ENCODE measurements at regions not wholly inside any gene's neighbourhood (a gene's known extent, or its start where the extent isn't known, plus 50 kb on each side); places are given as distances from the start of the nearest gene placed in this dataset.

DNA sequence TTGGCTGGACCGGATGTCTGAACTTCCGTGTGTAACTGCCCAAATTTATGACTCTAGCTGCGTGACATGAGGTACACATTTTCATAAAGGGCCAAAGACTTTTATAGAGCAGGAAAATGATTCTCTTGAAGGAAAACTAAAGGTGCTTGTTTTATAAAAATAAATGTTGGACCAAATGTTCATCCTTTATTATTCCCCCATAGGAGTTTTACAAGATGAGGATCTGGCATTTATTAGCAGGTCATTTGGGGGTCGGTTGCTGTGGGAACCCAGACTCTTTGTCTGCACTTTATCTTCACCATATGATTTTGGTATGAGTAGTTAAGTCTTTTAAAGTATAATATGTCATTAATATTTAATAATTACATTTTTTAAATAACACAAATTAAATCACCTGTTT, 571.2 kb downstream of the EFNA5 start:
- no TSS peak for BruUV-seq (replicated peaks)
- CTCF ChIA-PET = no interaction called here
- H3K27me3 ChIP-seq (ENCODE audit: insufficient read depth, low read length) = no peaks in the 10 kb centered on the region
- no peak for DNase-seq (ENCODE audit: low read depth, low spot score)
- H3K79me2 ChIP-seq (ENCODE audit: insufficient read depth, low read length) = no peaks in the 10 kb centered on the region
- H3K9me2 ChIP-seq (ENCODE audit: insufficient read depth) = no peaks in the 10 kb centered on the region; the same call in 1 of the 2 replicates
- H3K27ac ChIP-seq (ENCODE audit: low read depth, low read length) = no peak overlapping the region
- RAD21 ChIA-PET (ENCODE audit: low non-redundant PET in 1 of 2, low total read pairs in 2 of 2, uncharacterized antibody in 2 of 2, unreplicated experiment in 2 of 2) = no interaction called here
- no peak overlapping the region for H3K4me3 ChIP-seq (replicated peaks in 1 of 2; ENCODE audit: low read depth in 1 of 2, low read length in 2 of 2)
- H4K20me1 ChIP-seq (ENCODE audit: insufficient read depth) = no peaks in the 10 kb centered on the region
- no peaks in the 10 kb centered on the region for H3K36me3 ChIP-seq (ENCODE audit: control insufficient read depth in 1 of 2, insufficient read depth in 2 of 2, low read length in 2 of 2)
- TF ChIP-seq JUND (IDR thresholded peaks at IDR 0.05) (no peak), YY1 (IDR thresholded peaks at IDR 0.05; ENCODE audit: extremely low read depth, insufficient replicate concordance, low read depth, low read length) (no peak), POLR2A (IDR thresholded peaks at IDR 0.05; ENCODE audit: borderline replicate concordance, extremely low read depth, insufficient read depth, insufficient read length) (no peak), EGR1 (IDR thresholded peaks at IDR 0.05; ENCODE audit: low read depth) (no peak), EZH2phosphoT487 (IDR thresholded peaks at IDR 0.05; ENCODE audit: borderline replicate concordance) (no peak), CBX3 (IDR thresholded peaks at IDR 0.05; ENCODE audit: low read depth) (no peak), FOSL1 (IDR thresholded peaks at IDR 0.05; ENCODE audit: low read depth) (no peak), ELF1 (IDR thresholded peaks at IDR 0.05; ENCODE audit: borderline replicate concordance, low read depth) (no peak), ZNF274 (IDR thresholded peaks at IDR 0.05; ENCODE audit: low read depth, low read length) (no peak)
- TF ChIP-seq, protein P1, sequence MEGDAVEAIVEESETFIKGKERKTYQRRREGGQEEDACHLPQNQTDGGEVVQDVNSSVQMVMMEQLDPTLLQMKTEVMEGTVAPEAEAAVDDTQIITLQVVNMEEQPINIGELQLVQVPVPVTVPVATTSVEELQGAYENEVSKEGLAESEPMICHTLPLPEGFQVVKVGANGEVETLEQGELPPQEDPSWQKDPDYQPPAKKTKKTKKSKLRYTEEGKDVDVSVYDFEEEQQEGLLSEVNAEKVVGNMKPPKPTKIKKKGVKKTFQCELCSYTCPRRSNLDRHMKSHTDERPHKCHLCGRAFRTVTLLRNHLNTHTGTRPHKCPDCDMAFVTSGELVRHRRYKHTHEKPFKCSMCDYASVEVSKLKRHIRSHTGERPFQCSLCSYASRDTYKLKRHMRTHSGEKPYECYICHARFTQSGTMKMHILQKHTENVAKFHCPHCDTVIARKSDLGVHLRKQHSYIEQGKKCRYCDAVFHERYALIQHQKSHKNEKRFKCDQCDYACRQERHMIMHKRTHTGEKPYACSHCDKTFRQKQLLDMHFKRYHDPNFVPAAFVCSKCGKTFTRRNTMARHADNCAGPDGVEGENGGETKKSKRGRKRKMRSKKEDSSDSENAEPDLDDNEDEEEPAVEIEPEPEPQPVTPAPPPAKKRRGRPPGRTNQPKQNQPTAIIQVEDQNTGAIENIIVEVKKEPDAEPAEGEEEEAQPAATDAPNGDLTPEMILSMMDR (IDR thresholded peaks at IDR 0.05 in 2 of 3, conservative IDR thresholded peaks at IDR 0.05 in 1 of 3; ENCODE audit: borderline replicate concordance in 1 of 3, insufficient read depth in 1 of 3, low read depth in 2 of 3, low read length in 2 of 3) = no peak
- no peak overlapping the region for H2AFZ ChIP-seq (ENCODE audit: low read depth, low read length, poor library complexity, severe bottlenecking)
- H3K9ac ChIP-seq (ENCODE audit: low read length) = no peak overlapping the region
- intact Hi-C loops (cut with micrococcal nuclease) = no loop called here
- no peak overlapping the region for H3K4me2 ChIP-seq (ENCODE audit: low read length)
- no peaks in the 10 kb centered on the region for H3K9me3 ChIP-seq (ENCODE audit: control insufficient read depth in 1 of 2, insufficient read depth in 1 of 2, low read depth in 1 of 2, low read length in 2 of 2)
- POLR2A ChIA-PET = no interaction called here
- ATAC-seq = no peak
- H3K4me1 ChIP-seq (ENCODE audit: control insufficient read depth in 1 of 2, insufficient read depth in 2 of 2, low read length in 2 of 2) = no peaks in the 10 kb centered on the region

DNA sequence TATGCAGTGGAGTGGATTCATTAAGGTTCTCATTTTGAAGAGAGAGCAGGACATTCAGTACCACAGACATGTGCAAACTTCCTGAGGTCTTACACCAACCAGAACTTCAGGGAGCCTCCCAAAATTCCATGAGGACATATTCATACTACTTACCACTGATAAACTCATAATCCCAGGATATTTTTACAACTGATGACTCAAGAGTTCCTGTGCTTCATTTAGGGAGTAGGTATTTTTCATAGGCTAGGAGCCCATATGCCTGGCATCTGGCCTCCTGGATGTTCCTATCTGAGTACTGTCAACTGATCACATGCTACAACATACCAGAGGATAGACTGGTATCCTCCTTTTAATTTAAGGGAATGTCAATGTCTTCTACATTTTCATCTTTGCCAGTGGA, 578.0 kb downstream of the EFNA5 start:
- Histone ChIP-seq H3K4me3 (replicated peaks in 1 of 2; ENCODE audit: low read depth in 1 of 2, low read length in 2 of 2) (no peak overlapping the region), H3K9ac (ENCODE audit: low read length) (no peak overlapping the region), H3K4me2 (ENCODE audit: low read length) (no peak overlapping the region), H3K79me2 (ENCODE audit: insufficient read depth, low read length) (no peaks in the 10 kb centered on the region), H2AFZ (ENCODE audit: low read depth, low read length, poor library complexity, severe bottlenecking) (no peak overlapping the region), H3K27ac (ENCODE audit: low read depth, low read length) (no peak overlapping the region), H3K9me2 (ENCODE audit: insufficient read depth) (no peaks in the 10 kb centered on the region; the same call in 1 of the 2 replicates), H4K20me1 (ENCODE audit: insufficient read depth) (no peaks in the 10 kb centered on the region), H3K4me1 (ENCODE audit: control insufficient read depth in 1 of 2, insufficient read depth in 2 of 2, low read length in 2 of 2) (no peaks in the 10 kb centered on the region), H3K9me3 (ENCODE audit: control insufficient read depth in 1 of 2, insufficient read depth in 1 of 2, low read depth in 1 of 2, low read length in 2 of 2) (no peaks in the 10 kb centered on the region), H3K27me3 (ENCODE audit: insufficient read depth, low read length) (no peaks in the 10 kb centered on the region), H3K36me3 (ENCODE audit: control insufficient read depth in 1 of 2, insufficient read depth in 2 of 2, low read length in 2 of 2) (no peaks in the 10 kb centered on the region)
- ATAC-seq (no peak), DNase-seq (ENCODE audit: low read depth, low spot score) (no peak)
- BruUV-seq (replicated peaks) = no TSS peak
- no peak for TF ChIP-seq ZNF274 (IDR thresholded peaks at IDR 0.05; ENCODE audit: low read depth, low read length)
- no peak for TF ChIP-seq RAD21 (IDR thresholded peaks at IDR 0.05; ENCODE audit: low read depth)
- TF ChIP-seq, protein P2, sequence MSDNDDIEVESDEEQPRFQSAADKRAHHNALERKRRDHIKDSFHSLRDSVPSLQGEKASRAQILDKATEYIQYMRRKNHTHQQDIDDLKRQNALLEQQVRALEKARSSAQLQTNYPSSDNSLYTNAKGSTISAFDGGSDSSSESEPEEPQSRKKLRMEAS (IDR thresholded peaks at IDR 0.05) = no peak
- POLR2A ChIA-PET = no interaction called here
- CTCF ChIA-PET = no interaction called here
- intact Hi-C loops (cut with micrococcal nuclease) = no loop called here
- RAD21 ChIA-PET (ENCODE audit: low non-redundant PET in 1 of 2, low total read pairs in 2 of 2, uncharacterized antibody in 2 of 2, unreplicated experiment in 2 of 2) = no interaction called here

Measured in HCT116 (cell line).